GM12878 (cell line): ENCODE measurements at regions not wholly inside any gene's neighbourhood (a gene's known extent, or its start where the extent isn't known, plus 50 kb on each side); places are given as distances from the start of the nearest gene placed in this dataset.

Experiments
- ATAC-seq: fragments of 200-7000 bp; cut with Tn5 transposase; 3 replicates; pipeline ENCODE4 v1.9.1; 2020; ENCODE audit warnings: mild to moderate bottlenecking, moderate library complexity
- BruUV-seq: library from RNA; stranded (reverse); fragments of 400-500 nt; replicated peaks from 2 replicates; lab custom pipeline; 2021; lab: Mats Ljungman, UMichigan
- CTCF ChIA-PET: fragments of 300-600 bp; sonication (Branson Sonifier 250); formaldehyde crosslinking; extraction: SDS; loops from one replicate; lab custom pipeline; 2021; ENCODE audit warnings: inconsistent platforms; lab: Yijun Ruan, JAX
- POLR2A ChIA-PET: fragments of 350-600 bp; formaldehyde crosslinking; extraction: SDS; loops from one replicate; lab custom pipeline; 2021; ENCODE audit warnings: inconsistent platforms; lab: Charles Lee
- RAD21 ChIA-PET: fragments of 300-600 bp; sonication (Branson Sonifier 250); formaldehyde crosslinking; loops from one replicate; lab custom pipeline; 2023; ENCODE audit warnings: antibody characterized with exemption; ENCODE audit not compliant: unreplicated experiment; lab: Charles Lee
- SMC1A ChIA-PET: fragments of 300-600 bp; sonication (Branson Sonifier 250); formaldehyde crosslinking; loops from one replicate; lab custom pipeline; 2023; ENCODE audit not compliant: unreplicated experiment, uncharacterized antibody; lab: Charles Lee
- DNase-seq: peaks from one replicate; pipeline ENCODE4 v3.0.0-alpha.2; 2011; ENCODE audit warnings: low read depth, low spot score
- FAIRE-seq: peaks from 3 replicates; lab custom pipeline; 2011; peaks lifted over from hg19 to GRCh38; lab: Jason Lieb, UNC
- H2AFZ ChIP-seq: 2 replicates; pipeline ENCODE4 v1.6.0; 2011; ENCODE audit warnings: low read depth, low read length, control low read depth; ENCODE audit not compliant: control insufficient read depth
- H3K27ac ChIP-seq: 2 replicates; pipeline ENCODE4 v1.5.1; 2011; ENCODE audit warnings: control low read depth; ENCODE audit not compliant: control insufficient read depth, insufficient read depth
- H3K27me3 ChIP-seq, 2 experiments: replicated peaks in 1 of 2; 2 replicates each; pipeline versions ENCODE4 v1.6.0 to v1.6.1; 2011; ENCODE audit warnings: low read length in 1 of 2; ENCODE audit not compliant: control insufficient read depth in 2 of 2, insufficient read depth in 2 of 2
- H3K36me3 ChIP-seq, 2 experiments: 2 replicates each; pipeline ENCODE4 v1.5.1; 2011; ENCODE audit warnings: low read length in 1 of 2; ENCODE audit not compliant: control insufficient read depth in 2 of 2, insufficient read depth in 2 of 2
- H3K4me1 ChIP-seq: 2 replicates; pipeline ENCODE4 v1.6.1; 2011; ENCODE audit warnings: mild to moderate bottlenecking, low read length, moderate library complexity, mixed read lengths; ENCODE audit not compliant: control insufficient read depth, insufficient read depth
- H3K4me2 ChIP-seq: 2 replicates; pipeline ENCODE4 v1.6.0; 2011; ENCODE audit warnings: control low read depth; ENCODE audit not compliant: control insufficient read depth, insufficient read depth
- H3K4me3 ChIP-seq: fragments of 200-600 bp; sonication (generic); 2 replicates; pipeline ENCODE4 v1.5.1; 2016
- H3K79me2 ChIP-seq: 2 replicates; pipeline ENCODE4 v1.6.0; 2011; ENCODE audit warnings: low read length; ENCODE audit not compliant: control insufficient read depth, insufficient read depth
- H3K9ac ChIP-seq: 2 replicates; pipeline ENCODE4 v1.8.0; 2011; ENCODE audit warnings: low read length, control low read depth, mixed read lengths; ENCODE audit not compliant: control insufficient read depth, insufficient read depth
- H3K9me3 ChIP-seq: replicated peaks from 3 replicates; pipeline ENCODE4 v1.5.1; 2011; ENCODE audit warnings: mild to moderate bottlenecking, low read length; ENCODE audit not compliant: control insufficient read depth, insufficient read depth
- H4K20me1 ChIP-seq: 2 replicates; pipeline ENCODE4 v1.6.0; 2011; ENCODE audit not compliant: control insufficient read depth, insufficient read depth
- CUX1 ChIP-seq: IDR thresholded peaks from 2 replicates; pipeline ENCODE4 v1.6.1; 2012; ENCODE audit warnings: improper control_type of control experiment, low read depth, low read length; ENCODE audit not compliant: insufficient replicate concordance
- EZH2 ChIP-seq: IDR thresholded peaks from 2 replicates; pipeline ENCODE4 v1.6.1; 2012; ENCODE audit warnings: low read depth, mild to moderate bottlenecking, control low read depth, inconsistent platforms, low read length, borderline replicate concordance; ENCODE audit not compliant: control insufficient read depth
- ZZZ3 ChIP-seq: IDR thresholded peaks from 2 replicates; pipeline ENCODE4 v1.6.1; 2011; ENCODE audit warnings: low read depth; ENCODE audit not compliant: control insufficient read depth, insufficient read length
- WGBS: methylation state at CpG from one replicate; pipeline ENCODE4 v1.1.6; 2016; ENCODE audit warnings: low lambda C conversion rate; ENCODE audit not compliant: insufficient replicate concordance, insufficient coverage; ENCODE audit errors: missing lambda C conversion rate; 5-methylcytosine and 5-hydroxymethylcytosine counted together
- in situ Hi-C: fragments of 300-500 bp; cut with MboI; formaldehyde crosslinking; loops from 9 replicates; pipeline ENCODE4 v1.14.3; 2018; ENCODE audit warnings: mixed read lengths
- intact Hi-C: fragments of 100-400 bp; cut with micrococcal nuclease; formaldehyde crosslinking; loops from one replicate; pipeline ENCODE4 v1.14.2; 2022; ENCODE audit not compliant: unreplicated experiment

- no peak overlapping the region for H3K4me2 ChIP-seq
- CTCF ChIA-PET: no interaction called here
Measured at GRCh38 chr12:107435072-107435471, 250.5 kb upstream of the PWP1 start.

More at GRCh38 chr12:107435072-107435471, 250.5 kb upstream of the PWP1 start:
- WGBS: 67% methylated on average over 3 of the region's 3 CpGs
- no peak overlapping the region for H3K27ac ChIP-seq
- DNase-seq (no peak), ATAC-seq (no peak), FAIRE-seq (no peak)
- no peaks in the 10 kb centered on the region for H3K27me3 ChIP-seq
- H4K20me1 ChIP-seq: no peaks in the 10 kb centered on the region
- SMC1A ChIA-PET: no interaction called here
- H3K36me3 ChIP-seq: no peaks in the 10 kb centered on the region
- H2AFZ ChIP-seq: no peak overlapping the region
- RAD21 ChIA-PET: no interaction called here
- in situ Hi-C loops: no loop called here
- intact Hi-C loops: no loop called here
- no peak for TF ChIP-seq CUX1
- no peak for TF ChIP-seq ZZZ3
- no peak for TF ChIP-seq EZH2
- no peaks in the 10 kb centered on the region for H3K9me3 ChIP-seq
- BruUV-seq: no TSS peak
- no peaks in the 10 kb centered on the region for H3K4me1 ChIP-seq
- no peak overlapping the region for H3K9ac ChIP-seq
- no peaks in the 10 kb centered on the region for H3K79me2 ChIP-seq
- no peak overlapping the region for H3K4me3 ChIP-seq
- POLR2A ChIA-PET: no interaction called here
